Endothelial cell of umbilical vein (primary cell): ENCODE measurements at regions not wholly inside any gene's neighbourhood (a gene's known extent, or its start where the extent isn't known, plus 50 kb on each side); places are given as distances from the start of the nearest gene placed in this dataset.

Experiments
- BruUV-seq: library from RNA; stranded (reverse); fragments of 400-500 nt; replicated peaks from 2 replicates; lab custom pipeline; 2021; lab: Mats Ljungman, UMichigan
- CTCF ChIA-PET: fragments of 300-600, 350-600 bp; sonication (Branson Sonifier 250); formaldehyde crosslinking; loops from one replicate; lab custom pipeline; 2021; ENCODE audit warnings: antibody characterized with exemption, inconsistent platforms; lab: Charles Lee
- POLR2A ChIA-PET: fragments of 300-600, 350-600 bp; sonication (Branson Sonifier 250); formaldehyde crosslinking; loops from one replicate; lab custom pipeline; 2021; ENCODE audit warnings: antibody characterized with exemption, inconsistent platforms; lab: Charles Lee
- DNase-seq: peaks from one replicate; pipeline ENCODE4 v3.0.0-alpha.2; 2011; ENCODE audit warnings: low read depth, low spot score
- FAIRE-seq: peaks from 2 replicates; lab custom pipeline; 2011; peaks lifted over from hg19 to GRCh38; lab: Jason Lieb, UNC
- H2AFZ ChIP-seq: 2 replicates; pipeline ENCODE4 v1.6.0; 2012; ENCODE audit warnings: low read depth, low read length, control low read depth, inconsistent platforms
- H3K27ac ChIP-seq: 2 replicates; pipeline ENCODE4 v1.5.1; 2011; ENCODE audit warnings: low read depth, mild to moderate bottlenecking, control low read depth, low read length, moderate library complexity; ENCODE audit not compliant: insufficient read depth
- H3K27me3 ChIP-seq, 2 experiments: 2 replicates each; pipeline versions ENCODE4 v1.6.0 to v1.6.1; 2011; ENCODE audit warnings: low read length in 2 of 2, mixed read lengths in 1 of 2; ENCODE audit not compliant: control insufficient read depth in 2 of 2, insufficient read depth in 2 of 2
- H3K36me3 ChIP-seq, 2 experiments: 2 replicates in 1 of 2; 3 replicates in 1 of 2; pipeline ENCODE4 v1.5.1; 2011; ENCODE audit warnings: low read length in 2 of 2, mild to moderate bottlenecking in 1 of 2, moderate library complexity in 1 of 2; ENCODE audit not compliant: control insufficient read depth in 2 of 2, insufficient read depth in 2 of 2; ENCODE audit errors: extremely low read depth in 1 of 2
- H3K4me1 ChIP-seq: 3 replicates; pipeline ENCODE4 v1.5.1; 2011; ENCODE audit warnings: mild to moderate bottlenecking, low read length; ENCODE audit not compliant: control insufficient read depth, insufficient read depth; ENCODE audit errors: extremely low read depth
- H3K4me2 ChIP-seq: 2 replicates; pipeline ENCODE4 v1.6.1; 2011; ENCODE audit warnings: low read length, control low read depth, mixed read lengths; ENCODE audit not compliant: insufficient read depth
- H3K4me3 ChIP-seq, 3 experiments: fragments of 200-600 bp in 1 of 3; sonication (generic), shearing (Covaris generic) in 1 of 3; replicated peaks in 1 of 3; 2 replicates each; pipeline ENCODE4 v1.5.1; 2011 to 2016; ENCODE audit warnings: control low read depth in 3 of 3, low read length in 3 of 3, mild to moderate bottlenecking in 2 of 3, inconsistent platforms in 1 of 3, low read depth in 1 of 3, moderate library complexity in 1 of 3; ENCODE audit not compliant: insufficient read depth in 1 of 3
- H3K79me2 ChIP-seq: 2 replicates; pipeline ENCODE4 v1.6.0; 2012; ENCODE audit warnings: low read length, inconsistent platforms; ENCODE audit not compliant: control insufficient read depth, insufficient read depth
- H3K9ac ChIP-seq: replicated peaks from 2 replicates; pipeline ENCODE3; 2011; ENCODE audit warnings: low read length, control low read depth; ENCODE audit not compliant: insufficient read depth; ENCODE audit errors: extremely low read depth
- H3K9me1 ChIP-seq: replicated peaks from 3 replicates; pipeline ENCODE4 v1.6.0; 2011; ENCODE audit warnings: mild to moderate bottlenecking, low read length; ENCODE audit not compliant: control insufficient read depth, insufficient read depth; ENCODE audit errors: extremely low read depth
- H3K9me3 ChIP-seq: replicated peaks from 2 replicates; pipeline ENCODE4 v1.5.1; 2012; ENCODE audit warnings: low read length, inconsistent platforms; ENCODE audit not compliant: control insufficient read depth, insufficient read depth
- H4K20me1 ChIP-seq: replicated peaks from 2 replicates; pipeline ENCODE3; 2011; ENCODE audit warnings: mild to moderate bottlenecking, low read length; ENCODE audit not compliant: control insufficient read depth, insufficient read depth; ENCODE audit errors: extremely low read depth
- EZH2 ChIP-seq: IDR thresholded peaks from 2 replicates; pipeline ENCODE4 v1.6.1; 2012; ENCODE audit warnings: borderline replicate concordance, low read depth, mild to moderate bottlenecking, moderate library complexity, low read length, inconsistent platforms; ENCODE audit not compliant: severe bottlenecking
- FOS ChIP-seq: IDR thresholded peaks from 2 replicates; pipeline ENCODE4 v1.6.1; 2011; ENCODE audit warnings: mild to moderate bottlenecking, low read length, moderate library complexity, borderline replicate concordance; ENCODE audit not compliant: insufficient read depth
- GATA2 ChIP-seq: IDR thresholded peaks from 2 replicates; pipeline ENCODE4 v1.7.0; 2011; ENCODE audit warnings: low read depth, mild to moderate bottlenecking, moderate library complexity, mixed read lengths, low read length; ENCODE audit not compliant: insufficient read length, insufficient read depth
- JUN ChIP-seq: IDR thresholded peaks from 2 replicates; pipeline ENCODE4 v1.6.1; 2011; ENCODE audit warnings: borderline replicate concordance, low read depth; ENCODE audit not compliant: insufficient read length, insufficient read depth
- MYC ChIP-seq: IDR thresholded peaks from one replicate; pipeline ENCODE4 v1.6.1; 2011; ENCODE audit warnings: mild to moderate bottlenecking, low read depth, low read length
- POLR2A ChIP-seq: IDR thresholded peaks from 2 replicates; pipeline ENCODE4 v1.6.1; 2012; ENCODE audit warnings: low read depth, mild to moderate bottlenecking, control low read depth, low read length
- POLR2AphosphoS5 ChIP-seq: IDR thresholded peaks from 2 replicates; pipeline ENCODE4 v1.6.1; 2012; ENCODE audit warnings: low read depth, mild to moderate bottlenecking, control low read depth, low read length, moderate library complexity; ENCODE audit not compliant: insufficient read depth
- dilution Hi-C: fragments of 300-500 bp; cut with MboI; formaldehyde crosslinking; loops from one replicate; pipeline ENCODE4 v1.15.0; 2019; ENCODE audit warnings: low sequenced_read_pairs; ENCODE audit not compliant: extremely low pct_ligation_motif_present
- intact Hi-C: fragments of 100-400 bp; cut with micrococcal nuclease; formaldehyde crosslinking; loops from one replicate; pipeline ENCODE4 v1.10.0; 2022
- TF ChIP-seq, protein P1 (sequence below), 2 donors: IDR thresholded peaks; 1 replicate in 1 of 2; 2 replicates in 1 of 2; pipeline ENCODE4 v1.5.1; 2011; ENCODE audit warnings: low read length in 2 of 2, mild to moderate bottlenecking in 2 of 2, moderate library complexity in 2 of 2, control low read depth in 1 of 2, inconsistent platforms in 1 of 2, low read depth in 1 of 2; ENCODE audit not compliant: insufficient read depth in 1 of 2; ENCODE audit errors: extremely low read depth in 1 of 2
- TF ChIP-seq, protein P2 (sequence below): IDR thresholded peaks from 2 replicates; pipeline ENCODE4 v1.6.1; 2011; ENCODE audit not compliant: insufficient read depth, insufficient read length

DNA sequence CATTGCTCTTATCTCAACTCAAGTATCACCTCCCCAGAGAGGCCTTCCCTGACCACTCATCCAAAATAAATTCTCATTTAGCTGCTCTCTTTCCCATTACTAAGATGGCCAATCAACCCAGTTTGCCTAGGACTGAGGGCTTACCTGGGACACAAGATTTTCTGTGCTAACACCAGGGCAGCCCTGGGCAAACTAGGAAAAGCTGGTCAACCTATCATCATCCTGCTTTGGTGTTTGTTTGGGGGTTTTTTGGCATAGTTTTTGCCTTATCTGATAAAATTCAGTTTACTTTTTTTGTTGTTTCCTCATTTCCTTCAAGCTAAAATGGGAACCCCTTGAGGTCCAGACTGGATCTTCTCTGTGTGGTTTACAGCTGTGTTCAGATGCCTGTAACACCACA, 131.4 kb upstream of the NR2F2 start:
- intact Hi-C loops (no loop called here), dilution Hi-C loops (no loop called here)
- Histone ChIP-seq H3K27ac (no peak overlapping the region), H4K20me1 (no peaks in the 10 kb centered on the region), H3K36me3 (no peaks in the 10 kb centered on the region), H3K9ac (no peak overlapping the region), H2AFZ (no peak overlapping the region), H3K9me1 (no peaks in the 10 kb centered on the region), H3K4me3 (no peak overlapping the region), H3K9me3 (no peaks in the 10 kb centered on the region), H3K4me2 (no peak overlapping the region), H3K79me2 (no peaks in the 10 kb centered on the region), H3K27me3 (no peaks in the 10 kb centered on the region), H3K4me1 (no peaks in the 10 kb centered on the region)
- TF ChIP-seq POLR2AphosphoS5: no peak
- no peak for TF ChIP-seq EZH2
- no peak for TF ChIP-seq JUN
- TF ChIP-seq, protein P1, sequence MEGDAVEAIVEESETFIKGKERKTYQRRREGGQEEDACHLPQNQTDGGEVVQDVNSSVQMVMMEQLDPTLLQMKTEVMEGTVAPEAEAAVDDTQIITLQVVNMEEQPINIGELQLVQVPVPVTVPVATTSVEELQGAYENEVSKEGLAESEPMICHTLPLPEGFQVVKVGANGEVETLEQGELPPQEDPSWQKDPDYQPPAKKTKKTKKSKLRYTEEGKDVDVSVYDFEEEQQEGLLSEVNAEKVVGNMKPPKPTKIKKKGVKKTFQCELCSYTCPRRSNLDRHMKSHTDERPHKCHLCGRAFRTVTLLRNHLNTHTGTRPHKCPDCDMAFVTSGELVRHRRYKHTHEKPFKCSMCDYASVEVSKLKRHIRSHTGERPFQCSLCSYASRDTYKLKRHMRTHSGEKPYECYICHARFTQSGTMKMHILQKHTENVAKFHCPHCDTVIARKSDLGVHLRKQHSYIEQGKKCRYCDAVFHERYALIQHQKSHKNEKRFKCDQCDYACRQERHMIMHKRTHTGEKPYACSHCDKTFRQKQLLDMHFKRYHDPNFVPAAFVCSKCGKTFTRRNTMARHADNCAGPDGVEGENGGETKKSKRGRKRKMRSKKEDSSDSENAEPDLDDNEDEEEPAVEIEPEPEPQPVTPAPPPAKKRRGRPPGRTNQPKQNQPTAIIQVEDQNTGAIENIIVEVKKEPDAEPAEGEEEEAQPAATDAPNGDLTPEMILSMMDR (IDR thresholded peaks at IDR 0.05; ENCODE audit: extremely low read depth in 1 of 2, insufficient read depth in 1 of 2, low read depth in 1 of 2, low read length in 2 of 2): no peak
- TF ChIP-seq FOS: no peak
- TF ChIP-seq POLR2A: no peak
- no peak for TF ChIP-seq MYC
- TF ChIP-seq GATA2: no peak
- TF ChIP-seq, protein P2, sequence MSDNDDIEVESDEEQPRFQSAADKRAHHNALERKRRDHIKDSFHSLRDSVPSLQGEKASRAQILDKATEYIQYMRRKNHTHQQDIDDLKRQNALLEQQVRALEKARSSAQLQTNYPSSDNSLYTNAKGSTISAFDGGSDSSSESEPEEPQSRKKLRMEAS: no peak
- ChIA-PET CTCF (no interaction called here), POLR2A (no interaction called here)
- BruUV-seq: no TSS peak
- DNase-seq: no peak
- FAIRE-seq: no peak
